Right renal cortex interstitium (tissue), 3 donors: ENCODE measurements at regions not wholly inside any gene's neighbourhood (a gene's known extent, or its start where the extent isn't known, plus 50 kb on each side); places are given as distances from the start of the nearest gene placed in this dataset.

Experiments used
- DNase-seq, 3 donors: peaks; one replicate each; pipeline ENCODE4 v3.0.0-alpha.2; 2013; ENCODE audit warnings: low read depth in 3 of 3, low spot score in 2 of 3

DNA sequence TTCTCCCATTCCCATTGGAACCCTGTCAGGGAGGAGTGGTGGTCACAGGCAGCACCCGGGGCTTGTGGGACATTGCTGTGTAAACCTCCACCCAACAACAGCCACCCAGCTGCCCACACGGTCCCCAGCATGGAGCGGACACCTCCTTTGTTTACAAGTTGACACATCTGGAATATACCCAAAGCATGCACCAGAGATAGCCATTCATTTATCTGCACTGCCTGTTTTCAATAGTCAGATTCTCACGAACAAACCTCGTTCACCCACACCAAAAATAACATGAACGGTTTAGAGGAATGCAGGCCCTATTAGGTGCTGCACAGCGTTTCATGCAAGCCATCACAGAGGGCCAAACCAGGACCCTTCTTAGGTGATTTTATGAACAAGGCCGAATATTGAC lies 244.8 kb downstream of the FOXL1 start:
- DNase-seq = no peak

DNA sequence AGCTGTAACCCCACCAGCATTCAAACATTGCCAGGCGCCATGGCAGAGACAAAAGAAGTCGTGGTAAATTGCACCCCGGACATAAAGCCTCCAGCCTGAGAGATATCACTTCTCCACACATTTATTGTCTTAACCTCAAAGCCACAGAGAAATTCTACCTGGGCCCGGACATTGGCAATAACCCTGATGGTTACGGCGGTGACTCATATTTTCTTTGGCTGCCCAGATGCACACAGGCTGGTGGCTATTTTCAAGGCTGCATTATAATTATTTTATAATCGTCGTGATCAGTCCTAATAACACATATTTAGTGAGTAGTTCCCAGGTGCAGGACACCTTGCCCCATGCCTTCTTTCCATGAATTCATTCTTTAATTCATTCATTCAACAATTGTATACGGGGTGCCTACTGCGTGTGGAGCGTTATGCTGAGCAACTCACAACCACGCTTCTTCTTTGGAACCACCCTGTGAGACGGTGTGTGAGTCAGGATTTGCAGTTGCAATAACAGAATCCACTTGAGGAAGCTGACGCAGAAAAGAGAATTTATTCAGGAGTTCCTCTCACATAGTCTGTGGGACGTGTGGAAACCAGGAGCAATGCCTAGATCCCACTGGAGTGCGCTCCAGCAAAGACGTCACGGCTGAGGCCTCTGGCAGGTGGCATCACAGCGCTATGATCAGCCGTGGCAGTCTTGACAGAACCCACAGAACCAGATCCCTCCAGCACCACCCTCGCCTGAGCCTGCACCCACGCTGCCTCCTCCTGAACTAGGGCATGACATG lies 245.7 kb downstream of the FOXL1 start:
- no peak for DNase-seq

DNA sequence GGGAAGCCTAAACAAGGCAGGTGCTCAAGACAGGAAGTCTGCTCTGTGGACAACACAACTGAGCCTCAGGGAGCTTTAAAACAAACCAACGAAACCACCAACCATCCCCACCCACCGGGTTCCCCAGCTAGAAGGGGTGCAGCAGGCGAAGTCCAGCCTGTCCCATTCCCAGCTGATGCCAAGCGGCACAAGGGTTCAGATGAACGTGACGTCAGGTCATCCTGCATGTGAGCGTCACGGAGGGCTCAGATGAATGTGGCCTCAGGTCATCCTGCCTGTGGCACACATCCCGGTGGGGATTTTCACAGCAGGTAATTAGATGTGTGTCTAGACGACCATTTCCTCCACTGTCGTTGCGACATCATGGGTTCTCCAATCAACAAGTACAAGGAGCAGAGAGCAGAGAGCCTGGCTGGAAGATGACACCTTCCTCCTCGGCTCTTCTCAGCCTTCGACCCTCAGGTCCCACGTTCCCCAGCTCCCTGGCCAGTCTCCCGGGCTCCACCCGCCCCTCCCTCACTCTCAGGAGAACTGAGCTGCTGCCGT lies 246.5 kb downstream of the FOXL1 start:
- no peak for DNase-seq

DNA sequence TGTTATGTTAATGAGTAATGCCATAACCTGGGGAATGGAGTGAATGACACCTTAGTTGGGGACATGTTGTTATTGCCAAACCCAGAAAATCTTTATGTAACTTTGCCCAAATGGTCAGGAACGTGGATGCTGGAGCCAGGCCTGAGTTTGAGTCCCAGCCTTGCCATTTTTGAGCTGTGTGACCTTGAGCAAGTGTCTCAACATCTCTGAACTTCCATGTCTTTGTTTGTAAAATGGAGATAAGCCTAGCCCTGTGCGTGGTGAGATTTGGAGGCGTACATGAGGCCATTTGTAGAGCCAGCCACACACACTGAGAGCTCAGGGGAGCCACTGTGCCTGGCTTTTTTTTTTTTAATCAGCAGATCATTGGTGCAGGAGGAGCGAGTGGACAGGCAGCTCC lies 247.3 kb downstream of the FOXL1 start:
- no peak for DNase-seq

DNA sequence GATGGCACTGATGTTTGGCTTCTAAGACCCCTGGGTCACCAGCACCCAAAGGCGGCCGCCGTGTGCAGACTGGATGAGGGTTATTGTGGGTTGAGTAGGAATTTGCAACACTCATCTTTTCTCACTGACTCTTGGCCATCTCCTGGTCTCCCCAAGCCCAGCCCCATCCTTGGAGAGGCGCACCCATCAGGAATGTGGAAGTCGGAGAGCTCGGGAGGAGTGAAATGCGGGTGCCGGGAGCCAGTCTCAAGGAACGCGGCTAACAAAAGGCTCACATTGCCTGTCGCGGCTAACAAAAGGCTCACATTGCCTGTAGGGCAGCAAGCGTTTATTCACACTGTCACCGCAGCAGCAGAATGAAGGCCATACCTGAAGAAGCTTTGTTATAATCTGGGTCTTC lies 248.6 kb downstream of the FOXL1 start:
- DNase-seq = no peak

DNA sequence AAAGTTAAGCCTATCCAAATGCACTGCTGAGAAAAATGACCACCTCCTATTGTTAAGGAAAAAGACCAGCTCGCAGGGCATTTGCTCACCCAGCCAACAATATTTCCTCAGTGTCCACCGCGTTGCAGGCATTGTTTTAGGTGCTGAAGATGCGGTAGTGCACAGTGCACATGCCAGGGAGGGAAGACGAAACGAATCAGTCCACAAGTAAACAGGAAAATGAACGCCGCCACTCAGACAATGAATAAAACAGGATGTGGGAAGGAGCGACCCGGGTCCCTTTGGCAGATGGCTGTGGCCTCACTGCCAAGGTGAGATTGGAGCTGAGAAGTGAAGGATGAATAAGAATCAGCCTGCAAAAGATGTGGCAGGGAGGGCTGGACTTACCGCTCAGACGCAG lies 249.2 kb downstream of the FOXL1 start:
- no peak for DNase-seq

DNA sequence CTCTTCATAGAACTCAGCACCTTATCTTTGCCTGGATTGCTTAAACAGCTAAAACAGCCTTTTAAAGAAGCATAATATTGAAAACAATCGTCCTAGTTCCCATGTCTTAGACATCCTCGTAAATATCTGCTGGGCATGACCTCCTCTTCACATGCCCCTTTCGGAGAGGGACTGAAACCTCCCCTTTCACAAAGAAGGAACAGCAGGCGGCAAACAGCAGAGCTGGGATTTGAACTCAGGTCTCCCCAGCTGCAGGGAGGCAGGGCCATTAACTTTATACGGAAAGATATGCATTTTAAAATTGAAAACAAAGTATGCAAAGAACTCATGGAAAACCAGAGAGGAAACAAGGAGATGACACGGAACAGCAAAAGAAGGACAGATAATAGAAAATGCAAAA lies 249.9 kb downstream of the FOXL1 start:
- no peak for DNase-seq

DNA sequence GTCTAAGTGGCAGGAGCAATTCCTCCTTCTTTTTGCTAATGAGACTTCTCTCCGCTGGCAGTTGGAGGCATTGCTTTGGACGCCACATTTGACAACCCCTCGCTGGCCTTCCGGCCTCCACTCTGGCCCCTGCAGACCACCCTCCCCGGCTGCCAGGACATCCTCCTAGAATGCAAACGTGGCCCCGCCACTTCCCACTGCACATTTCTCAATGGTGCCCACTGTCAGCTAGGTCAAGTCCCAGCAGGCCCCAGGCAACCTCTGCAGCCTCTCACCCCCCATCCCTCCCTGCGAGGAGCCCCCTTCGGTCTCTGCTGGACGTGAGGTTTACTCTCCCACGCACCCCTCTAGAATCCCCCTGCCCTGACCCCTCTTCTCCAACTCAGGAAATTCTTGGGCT lies 250.3 kb downstream of the FOXL1 start:
- no peak for DNase-seq

DNA sequence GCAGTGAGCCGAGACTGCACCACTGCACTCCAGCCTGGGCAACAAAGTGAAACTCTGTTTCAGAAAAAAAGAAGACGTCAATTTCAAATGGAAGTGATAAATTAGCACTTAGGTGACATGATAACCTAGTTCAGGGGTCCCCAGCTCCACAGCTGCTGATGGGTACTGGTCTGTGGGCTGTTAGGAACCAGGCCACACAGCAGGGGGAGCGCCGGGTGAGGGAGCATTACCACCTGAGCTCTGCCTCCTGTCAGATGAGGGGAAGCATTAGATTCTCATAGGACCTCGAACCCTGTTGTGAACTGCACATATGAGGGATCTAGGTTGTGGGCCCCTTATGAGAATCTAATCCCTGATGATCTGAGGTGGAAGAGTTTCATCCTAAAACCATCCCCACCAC lies 253.0 kb downstream of the FOXL1 start:
- DNase-seq = no peak

DNA sequence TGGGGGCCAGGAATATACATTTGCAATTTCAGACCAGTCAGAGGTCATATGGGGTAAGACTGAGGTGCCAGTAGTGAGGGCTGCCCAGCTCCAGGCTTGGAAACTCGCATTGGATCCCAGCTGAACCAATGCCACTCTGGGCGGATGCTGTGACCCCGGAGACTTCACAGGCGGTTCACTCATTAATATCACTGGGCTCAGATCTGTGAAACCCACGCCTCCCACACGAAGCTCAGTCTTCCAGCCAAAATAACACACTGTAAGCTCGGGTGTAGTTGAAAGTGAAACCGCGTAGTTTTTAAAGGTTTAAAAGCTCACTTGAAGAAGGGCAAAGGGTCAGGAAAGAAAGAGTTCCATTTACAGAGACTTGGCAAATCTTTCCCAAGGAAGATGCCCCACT lies 254.8 kb downstream of the FOXL1 start:
- no peak for DNase-seq

DNA sequence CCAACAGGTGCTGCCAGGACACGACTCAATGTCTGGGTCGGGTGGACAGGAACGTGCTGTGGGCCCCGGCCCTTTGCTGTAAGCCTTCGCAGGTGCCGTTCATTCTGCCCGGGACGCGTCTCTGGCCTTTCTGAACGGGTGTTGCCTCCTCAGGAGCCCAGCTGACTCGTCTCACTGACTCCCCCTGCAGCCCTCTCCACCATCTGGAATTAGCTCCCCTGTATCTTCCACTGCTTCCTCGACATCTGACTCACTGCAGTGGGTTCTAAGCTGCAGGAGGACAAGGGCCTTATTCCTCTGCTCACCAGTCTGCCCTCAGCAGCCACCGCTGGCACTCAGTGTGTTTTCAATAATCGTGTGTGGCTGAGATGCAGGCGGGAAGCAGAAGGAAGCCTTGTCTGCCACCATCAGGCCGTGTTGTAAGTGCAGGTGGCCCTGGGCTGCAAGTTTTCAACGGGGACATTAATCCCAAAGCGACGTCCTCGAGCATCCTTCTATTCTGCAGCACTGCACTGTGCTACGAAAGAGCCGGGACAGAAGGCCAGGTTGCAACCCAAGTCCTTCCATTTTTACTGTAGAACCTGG lies 256.2 kb downstream of the FOXL1 start:
- no peak for DNase-seq

DNA sequence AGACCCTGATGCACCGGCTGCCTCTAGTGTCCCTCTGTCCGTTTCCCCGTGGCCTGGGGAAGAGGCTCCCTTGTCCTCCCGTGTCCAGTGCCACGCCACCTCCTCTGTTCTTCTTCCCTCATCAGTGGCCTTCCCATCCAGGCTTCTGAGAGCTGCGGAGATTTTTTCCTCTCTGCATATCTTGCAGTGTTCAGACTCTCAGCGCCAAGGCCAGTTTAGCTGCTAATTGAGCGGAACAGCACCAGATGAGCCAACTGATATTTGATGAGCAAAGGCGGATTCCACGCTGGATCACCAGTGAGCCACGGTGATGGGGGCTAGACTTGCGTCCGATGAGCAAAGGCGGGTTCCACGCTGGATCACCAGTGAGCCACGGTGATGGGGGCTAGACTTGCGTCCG lies 257.6 kb downstream of the FOXL1 start:
- no peak for DNase-seq

DNA sequence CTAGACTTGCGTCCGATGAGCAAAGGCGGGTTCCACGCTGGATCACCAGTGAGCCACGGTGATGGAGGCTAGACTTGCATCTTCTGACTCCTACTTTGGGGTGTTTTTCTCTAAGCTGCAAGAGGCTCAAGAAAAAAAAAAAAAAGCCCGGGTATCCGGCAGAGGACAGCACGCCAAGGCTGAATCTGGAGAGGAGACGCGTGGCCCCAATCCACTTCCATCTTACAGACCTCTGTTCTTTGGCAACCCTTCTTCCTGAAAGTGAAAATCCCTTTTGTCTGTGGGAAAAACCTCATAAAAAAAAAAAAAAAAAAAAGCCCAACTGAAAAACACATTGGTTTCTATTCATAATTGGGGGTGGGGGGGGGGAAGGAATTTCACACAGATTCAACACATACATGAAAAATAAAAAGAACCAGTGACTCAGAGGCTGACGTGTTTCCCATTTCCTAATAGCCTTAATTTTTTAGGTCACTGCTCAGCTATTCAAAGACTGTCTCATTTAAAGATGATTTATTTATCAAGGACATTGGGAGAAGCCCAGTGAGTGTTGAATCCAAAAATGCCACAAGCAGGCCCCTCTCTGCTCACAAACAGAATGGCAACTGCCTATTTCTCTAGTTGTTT lies 258.3 kb downstream of the FOXL1 start:
- DNase-seq = no peak

DNA sequence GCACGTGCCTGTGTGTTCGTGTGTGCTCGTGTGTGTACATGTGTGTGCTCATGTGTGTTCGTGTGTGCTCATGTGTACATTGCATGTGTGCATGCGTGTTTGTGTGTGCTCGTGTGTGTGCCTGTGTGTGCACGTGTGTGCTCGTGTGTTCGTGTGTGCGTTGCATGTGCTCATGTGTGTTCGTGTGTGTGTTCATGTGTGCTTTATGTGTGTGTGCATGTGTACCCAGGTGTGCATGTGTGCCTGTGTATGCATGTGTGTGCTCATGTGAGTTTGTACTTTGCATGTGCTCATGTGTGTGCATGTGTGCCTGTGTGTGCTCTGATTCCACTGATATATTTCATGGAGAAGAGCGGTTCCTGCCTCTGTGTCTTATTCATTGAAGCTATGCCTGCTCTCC lies 265.5 kb downstream of the FOXL1 start:
- no peak for DNase-seq

DNA sequence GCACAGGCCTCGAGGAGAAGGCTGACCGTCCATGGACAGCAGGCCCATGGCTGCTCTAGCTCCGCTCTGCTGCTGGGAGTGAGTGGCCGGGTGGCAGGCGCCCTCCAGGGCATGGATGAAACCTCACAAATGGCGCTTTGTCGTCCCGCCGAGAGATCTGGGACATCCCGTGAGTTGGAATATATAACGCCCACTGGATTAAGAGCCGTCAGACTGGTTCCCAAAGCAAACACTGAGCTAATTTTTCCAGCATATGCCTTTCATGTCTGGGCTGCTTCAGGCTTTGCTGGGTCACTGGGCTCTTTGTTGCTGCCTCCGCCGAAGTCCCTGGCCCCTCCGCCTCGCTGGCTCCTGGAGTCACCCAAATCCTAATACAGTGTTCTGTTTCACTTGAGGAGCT lies 266.3 kb downstream of the FOXL1 start:
- DNase-seq = no peak

DNA sequence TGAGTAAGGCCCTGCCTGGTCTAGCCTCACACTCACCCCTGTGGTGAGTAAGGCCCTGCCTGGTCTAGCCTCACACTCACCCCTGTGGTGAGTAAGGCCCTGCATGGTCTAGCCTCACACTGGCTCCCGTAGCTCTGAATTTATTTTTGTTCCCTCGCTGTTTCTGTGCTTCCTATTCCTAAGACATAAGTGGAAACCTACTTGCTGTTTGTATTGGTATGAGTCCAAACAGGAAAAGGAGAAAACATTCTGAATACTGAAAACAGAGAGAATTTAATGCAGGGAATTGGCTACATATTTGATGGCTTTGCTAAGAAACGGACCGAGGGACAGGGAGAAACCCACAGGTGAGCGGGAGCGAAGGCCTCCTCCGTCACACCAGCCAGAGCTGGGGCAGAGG lies 267.8 kb downstream of the FOXL1 start:
- DNase-seq = no peak

DNA sequence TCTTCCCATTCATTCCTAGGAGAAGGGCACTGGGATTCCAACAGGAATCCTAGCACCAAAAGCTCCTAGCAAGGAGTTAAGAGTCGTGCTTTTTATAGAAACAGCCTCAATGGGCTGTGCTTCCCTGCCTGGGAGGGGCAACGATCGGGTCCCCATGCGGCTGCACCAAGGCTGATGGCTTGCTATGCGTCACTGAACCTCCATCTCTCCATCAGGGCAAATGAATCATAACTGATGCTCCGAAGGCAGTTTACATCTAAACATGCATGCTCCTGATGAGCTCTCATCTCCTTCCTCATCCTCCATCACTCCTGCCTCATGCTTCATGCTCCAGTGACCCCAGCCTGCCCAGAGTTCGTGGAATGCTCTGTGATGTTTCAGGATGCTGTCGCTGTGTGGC lies 270.5 kb downstream of the FOXL1 start:
- no peak for DNase-seq

DNA sequence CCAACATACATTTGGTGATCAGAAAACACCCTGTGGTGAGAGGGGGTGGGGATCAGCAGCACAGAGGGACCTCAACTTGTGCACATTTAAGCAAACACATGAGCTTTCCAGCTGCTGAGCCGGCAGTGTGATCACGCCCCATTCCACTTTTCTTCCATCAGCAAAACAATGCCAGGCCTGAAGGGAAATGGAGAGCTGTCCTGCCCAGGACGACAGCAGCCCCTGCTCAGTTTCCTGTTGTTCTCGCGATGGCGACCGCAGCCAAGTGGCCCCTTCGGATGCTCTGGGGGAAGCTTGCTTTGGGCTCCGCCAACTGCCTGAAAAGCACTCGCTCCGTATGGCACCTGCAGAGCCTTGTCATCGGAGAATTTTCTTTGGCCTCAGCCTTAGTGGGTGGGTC lies 272.3 kb downstream of the FOXL1 start:
- DNase-seq = no peak

DNA sequence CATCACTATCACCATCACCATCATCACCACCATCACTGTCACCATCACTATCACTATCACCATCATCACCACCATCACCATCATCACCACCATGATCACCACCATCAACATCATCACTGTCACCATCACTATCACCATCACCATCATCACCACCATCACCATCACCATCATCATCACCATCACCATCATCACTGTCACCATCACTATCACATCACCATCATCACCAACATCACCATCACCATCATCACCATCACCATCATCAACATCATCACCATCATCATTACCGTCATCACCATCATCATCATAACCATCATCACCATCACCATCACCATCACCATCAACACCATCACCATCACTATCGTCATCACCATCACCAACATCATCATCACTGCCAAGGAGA lies 273.8 kb downstream of the FOXL1 start:
- DNase-seq = no peak

DNA sequence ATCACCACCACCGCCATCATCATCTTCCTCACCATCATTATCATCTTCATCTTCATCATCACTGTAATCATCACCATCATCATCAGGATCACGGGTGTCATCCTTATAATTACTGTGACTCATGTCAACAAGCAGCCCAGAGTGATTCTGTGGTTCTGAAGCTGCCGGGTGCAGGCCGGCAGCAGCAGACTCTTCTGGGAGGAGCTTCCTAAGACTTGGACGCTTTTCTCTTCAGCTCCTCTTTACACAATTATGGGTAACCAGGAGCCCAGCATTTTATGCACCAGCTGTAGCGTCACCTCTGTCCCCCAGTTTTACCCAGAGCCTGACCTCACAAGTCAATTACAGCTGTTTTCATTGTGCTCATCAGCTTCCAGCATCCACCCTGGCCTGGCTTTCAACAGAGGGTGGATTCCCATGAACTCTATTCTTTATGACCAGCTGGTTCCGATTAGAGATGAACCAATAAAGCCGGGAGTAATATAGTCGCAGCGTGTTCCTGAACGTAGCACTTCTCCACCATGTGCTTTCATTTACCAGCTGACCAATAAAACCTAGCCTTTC lies 275.8 kb downstream of the FOXL1 start:
- DNase-seq = no peak

DNA sequence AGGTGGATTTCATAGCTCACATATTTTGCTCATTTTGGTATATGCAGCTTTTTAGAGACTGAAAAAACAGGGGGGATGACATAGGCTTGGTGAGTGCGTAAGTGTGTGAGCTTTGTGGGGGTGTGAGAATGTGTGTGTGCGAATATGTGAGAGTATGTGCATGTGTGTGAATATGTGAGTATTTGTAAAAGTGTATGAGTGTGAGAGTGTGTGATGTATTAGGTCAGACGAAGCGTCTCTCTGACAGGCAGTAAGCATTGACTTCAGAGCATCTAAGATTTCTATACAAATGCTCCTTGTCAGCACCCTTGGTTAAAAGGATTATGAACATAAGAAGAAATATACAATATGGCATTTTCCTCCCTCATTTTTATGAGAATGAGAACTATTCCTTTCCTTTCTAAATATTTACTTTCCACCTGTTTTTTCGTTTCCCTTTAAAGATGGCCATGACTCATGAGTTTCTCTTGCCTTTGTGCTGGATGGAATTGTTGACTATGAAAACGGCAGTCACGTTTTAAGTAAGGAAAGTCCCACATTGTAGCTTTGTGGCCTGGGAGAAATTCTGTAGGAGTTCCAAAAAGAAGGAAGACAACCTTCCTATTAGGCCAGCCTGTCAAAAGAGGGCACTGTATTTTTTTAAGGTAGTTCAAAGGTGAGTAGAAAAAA lies 276.4 kb downstream of the FOXL1 start:
- DNase-seq = no peak
